ENCODE measurements at regions not wholly inside any gene's neighbourhood (a gene's known extent, or its start where the extent isn't known, plus 50 kb on each side); places are given as distances from the start of the nearest gene placed in this dataset.
"Not testable (repeated sequence)": the region's sequence is repeated elsewhere in the genome, so short reads cannot be mapped to it uniquely, and the experiment has no call there.

DNA sequence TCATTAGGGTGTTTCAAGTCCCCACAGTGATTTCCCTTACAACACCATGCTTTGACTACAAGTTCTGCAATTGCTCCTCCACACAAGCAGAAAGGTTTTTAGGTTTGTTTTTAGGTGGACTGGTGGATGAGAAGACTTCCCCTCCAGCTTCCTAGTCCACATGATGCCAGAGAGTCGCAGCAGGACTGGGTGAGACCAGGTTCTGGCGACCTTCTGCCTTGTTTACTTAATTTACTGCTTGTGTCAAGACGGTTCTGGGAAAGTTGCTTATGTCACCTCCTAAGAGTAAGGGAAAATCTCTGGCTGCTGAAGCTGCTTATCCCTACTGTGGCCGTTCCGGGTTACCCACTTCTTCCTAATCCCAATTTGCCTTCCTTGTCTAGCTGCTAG, 76.4 kb downstream of the GLUL start:
- no peaks in the 10 kb centered on the region for H3K4me1 ChIP-seq (ENCODE audit: insufficient read depth, low read length)
- no peaks in the 10 kb centered on the region for H3K27me3 ChIP-seq (ENCODE audit: control insufficient read depth in 1 of 2, insufficient read depth in 2 of 2, low read length in 2 of 2)
- intact Hi-C loops (cut with DNase I, micrococcal nuclease): no loop called here
- H3K9me3 ChIP-seq (ENCODE audit: control insufficient read depth in 1 of 2, insufficient read depth in 1 of 2, low read length in 2 of 2): no peaks in the 10 kb centered on the region
- DNase-seq (no peak), ATAC-seq (ENCODE audit: poor library complexity) (no peak)
- H3K36me3 ChIP-seq (ENCODE audit: insufficient read depth, low read length): no peaks in the 10 kb centered on the region
- no peak overlapping the region for H3K4me3 ChIP-seq (ENCODE audit: low read length)
- H3K27me3 Mint-ChIP-seq: no peaks in the 10 kb centered on the region
- H3K9me3 Mint-ChIP-seq: no peaks in the 10 kb centered on the region
- no peak overlapping the region for H3K4me3 Mint-ChIP-seq
- ChIA-PET POLR2A (no interaction called here), CTCF (no interaction called here)
- no peak overlapping the region for H3K27ac ChIP-seq (ENCODE audit: low read depth in 1 of 2, low read length in 2 of 2)
- no peaks in the 10 kb centered on the region for H3K36me3 Mint-ChIP-seq (ENCODE audit: low read depth)
- no peaks in the 10 kb centered on the region for H3K4me1 Mint-ChIP-seq (ENCODE audit: low read depth)
- no peak overlapping the region for H3K27ac Mint-ChIP-seq
- TF ChIP-seq, protein P1, sequence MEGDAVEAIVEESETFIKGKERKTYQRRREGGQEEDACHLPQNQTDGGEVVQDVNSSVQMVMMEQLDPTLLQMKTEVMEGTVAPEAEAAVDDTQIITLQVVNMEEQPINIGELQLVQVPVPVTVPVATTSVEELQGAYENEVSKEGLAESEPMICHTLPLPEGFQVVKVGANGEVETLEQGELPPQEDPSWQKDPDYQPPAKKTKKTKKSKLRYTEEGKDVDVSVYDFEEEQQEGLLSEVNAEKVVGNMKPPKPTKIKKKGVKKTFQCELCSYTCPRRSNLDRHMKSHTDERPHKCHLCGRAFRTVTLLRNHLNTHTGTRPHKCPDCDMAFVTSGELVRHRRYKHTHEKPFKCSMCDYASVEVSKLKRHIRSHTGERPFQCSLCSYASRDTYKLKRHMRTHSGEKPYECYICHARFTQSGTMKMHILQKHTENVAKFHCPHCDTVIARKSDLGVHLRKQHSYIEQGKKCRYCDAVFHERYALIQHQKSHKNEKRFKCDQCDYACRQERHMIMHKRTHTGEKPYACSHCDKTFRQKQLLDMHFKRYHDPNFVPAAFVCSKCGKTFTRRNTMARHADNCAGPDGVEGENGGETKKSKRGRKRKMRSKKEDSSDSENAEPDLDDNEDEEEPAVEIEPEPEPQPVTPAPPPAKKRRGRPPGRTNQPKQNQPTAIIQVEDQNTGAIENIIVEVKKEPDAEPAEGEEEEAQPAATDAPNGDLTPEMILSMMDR (IDR thresholded peaks at IDR 0.05): no peak

DNA sequence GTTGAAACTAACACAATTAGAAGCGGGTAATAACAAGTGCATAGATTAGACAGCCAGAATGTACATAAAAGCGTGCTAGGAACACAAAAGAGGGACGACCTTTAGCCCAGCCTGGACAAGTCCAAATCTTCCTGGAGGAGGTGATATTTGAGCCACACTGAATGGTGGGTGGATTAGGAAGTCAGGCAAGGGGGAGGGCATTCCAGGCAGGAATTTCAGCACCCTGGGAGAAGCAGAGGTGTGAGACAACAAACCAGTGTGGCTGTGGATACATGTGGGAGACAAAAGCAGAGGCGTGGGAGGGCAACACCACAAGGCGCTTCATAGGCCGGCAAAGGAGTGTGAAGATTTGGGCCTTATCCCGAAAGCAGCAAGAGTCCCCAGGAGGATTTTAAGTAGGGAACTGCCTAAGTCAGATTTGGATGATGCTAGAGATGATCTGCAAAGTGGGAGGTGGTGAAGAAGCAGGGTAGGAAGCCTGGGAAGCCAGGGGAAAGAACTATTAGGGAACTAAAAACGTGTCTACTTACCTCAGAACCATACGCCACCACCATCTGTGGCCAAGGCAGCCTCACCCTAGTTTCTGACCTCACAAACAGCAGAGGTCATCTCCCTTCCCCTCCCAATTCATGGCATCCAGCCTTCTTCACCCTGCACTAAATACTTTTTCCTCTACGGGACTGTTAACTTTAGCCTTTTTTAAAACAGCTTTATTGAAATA, 81.8 kb downstream of the GLUL start:
- no peaks in the 10 kb centered on the region for H3K9me3 ChIP-seq (ENCODE audit: control insufficient read depth in 1 of 2, insufficient read depth in 1 of 2, low read length in 2 of 2)
- no peaks in the 10 kb centered on the region for H3K27me3 ChIP-seq (ENCODE audit: control insufficient read depth in 1 of 2, insufficient read depth in 2 of 2, low read length in 2 of 2)
- H3K27ac ChIP-seq (ENCODE audit: low read depth in 1 of 2, low read length in 2 of 2): no peak overlapping the region
- no peak overlapping the region for H3K27ac Mint-ChIP-seq
- TF ChIP-seq, protein P1 (IDR thresholded peaks at IDR 0.05): no peak
- POLR2A ChIA-PET: no interaction called here
- CTCF ChIA-PET: no interaction called here
- no peak overlapping the region for H3K4me3 ChIP-seq (ENCODE audit: low read length)
- H3K4me1 ChIP-seq (ENCODE audit: insufficient read depth, low read length): no peaks in the 10 kb centered on the region
- ATAC-seq (ENCODE audit: poor library complexity): no peak
- no peaks in the 10 kb centered on the region for H3K27me3 Mint-ChIP-seq
- intact Hi-C loops (cut with DNase I, micrococcal nuclease): no loop called here
- no peaks in the 10 kb centered on the region for H3K9me3 Mint-ChIP-seq
- H3K4me1 Mint-ChIP-seq (ENCODE audit: low read depth): no peaks in the 10 kb centered on the region
- no peaks in the 10 kb centered on the region for H3K36me3 ChIP-seq (ENCODE audit: insufficient read depth, low read length)
- H3K36me3 Mint-ChIP-seq (ENCODE audit: low read depth): no peaks in the 10 kb centered on the region
- DNase-seq: no peak
- H3K4me3 Mint-ChIP-seq: no peak overlapping the region

DNA sequence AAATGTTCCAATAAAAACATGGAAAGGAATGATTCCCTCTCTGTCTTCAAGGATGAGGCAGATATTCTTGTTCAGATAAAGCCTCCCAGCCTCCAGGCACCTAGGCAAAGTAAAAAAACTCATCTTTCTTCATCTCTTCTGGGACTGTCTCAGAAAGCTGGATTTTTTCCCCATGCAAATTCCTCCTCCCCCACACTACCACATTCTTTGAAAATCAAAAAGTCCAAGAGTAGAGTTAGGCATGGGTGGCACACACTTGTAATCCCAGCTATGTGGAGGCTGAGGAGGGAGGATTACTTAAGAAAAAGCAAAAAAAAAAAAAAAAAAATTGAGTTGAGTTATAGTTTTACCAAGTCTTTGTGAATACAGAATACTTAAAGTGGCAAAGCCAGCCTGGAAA, 82.8 kb downstream of the GLUL start:
- no peaks in the 10 kb centered on the region for H3K4me1 Mint-ChIP-seq (ENCODE audit: low read depth)
- POLR2A ChIA-PET: no interaction called here
- intact Hi-C loops (cut with DNase I, micrococcal nuclease): no loop called here

GRCh38 chr1:182307486-182307885, 84.1 kb downstream of the GLUL start:
- ATAC-seq (ENCODE audit: poor library complexity); H3K36me3 ChIP-seq (ENCODE audit: insufficient read depth, low read length); H3K4me1 Mint-ChIP-seq (ENCODE audit: low read depth); H3K4me3 ChIP-seq (ENCODE audit: low read length); CTCF ChIA-PET; H3K27me3 ChIP-seq (ENCODE audit: control insufficient read depth in 1 of 2, insufficient read depth in 2 of 2, low read length in 2 of 2); H3K27me3 Mint-ChIP-seq; H3K4me1 ChIP-seq (ENCODE audit: insufficient read depth, low read length); H3K27ac Mint-ChIP-seq; DNase-seq; POLR2A ChIA-PET; intact Hi-C loops (cut with DNase I, micrococcal nuclease); H3K9me3 ChIP-seq (ENCODE audit: control insufficient read depth in 1 of 2, insufficient read depth in 1 of 2, low read length in 2 of 2); H3K9me3 Mint-ChIP-seq; H3K36me3 Mint-ChIP-seq (ENCODE audit: low read depth); H3K4me3 Mint-ChIP-seq; H3K27ac ChIP-seq (ENCODE audit: low read depth in 1 of 2, low read length in 2 of 2): not testable (repeated sequence)

More for the DNA sequence above, 82.8 kb downstream of the GLUL start:
- TF ChIP-seq, protein P1 (IDR thresholded peaks at IDR 0.05): no peak
- Mint-ChIP-seq H3K4me3 (no peak overlapping the region), H3K27me3 (no peaks in the 10 kb centered on the region), H3K36me3 (ENCODE audit: low read depth) (no peaks in the 10 kb centered on the region), H3K9me3 (no peaks in the 10 kb centered on the region), H3K27ac (no peak overlapping the region)
- H3K4me1 ChIP-seq (ENCODE audit: insufficient read depth, low read length): no peaks in the 10 kb centered on the region
- CTCF ChIA-PET: interaction anchor here (0.7 kb wide), 1 partner anchor 180 kb away, joined by 4 read pairs; no protein-coding TSS in a partner anchor
- DNase-seq (no peak), ATAC-seq (ENCODE audit: poor library complexity) (no peak)
- H3K27ac ChIP-seq (ENCODE audit: low read depth in 1 of 2, low read length in 2 of 2): no peak overlapping the region
- no peaks in the 10 kb centered on the region for H3K36me3 ChIP-seq (ENCODE audit: insufficient read depth, low read length)
- H3K9me3 ChIP-seq (ENCODE audit: control insufficient read depth in 1 of 2, insufficient read depth in 1 of 2, low read length in 2 of 2): no peaks in the 10 kb centered on the region
- H3K27me3 ChIP-seq (ENCODE audit: control insufficient read depth in 1 of 2, insufficient read depth in 2 of 2, low read length in 2 of 2): no peaks in the 10 kb centered on the region
- no peak overlapping the region for H3K4me3 ChIP-seq (ENCODE audit: low read length)

Data from CD4-positive, alpha-beta T cell (primary cell).